HL-60 (cell line): ENCODE measurements at regions not wholly inside any gene's neighbourhood (a gene's known extent, or its start where the extent isn't known, plus 50 kb on each side); places are given as distances from the start of the nearest gene placed in this dataset.

ENCODE experiments used
- CTCF ChIP-seq: IDR thresholded peaks from one replicate; pipeline ENCODE4 v1.5.1; 2011; ENCODE audit warnings: low read length, control low read depth, inconsistent platforms; ENCODE audit not compliant: insufficient read depth
- POLR2AphosphoS5 ChIP-seq: IDR thresholded peaks from 2 replicates; pipeline ENCODE4 v1.6.1; 2012; ENCODE audit warnings: low read depth

- TF ChIP-seq CTCF, result no peak
- no peak for TF ChIP-seq POLR2AphosphoS5
Observed at GRCh38 chr14:95408731-95409476, 89.2 kb upstream of the CLMN start.
